Prostate gland (tissue), 2 donors: ENCODE measurements at regions not wholly inside any gene's neighbourhood (a gene's known extent, or its start where the extent isn't known, plus 50 kb on each side); places are given as distances from the start of the nearest gene placed in this dataset.

Experiments used
- CTCF ChIP-seq, 4 experiments: fragments of 200-600 bp in 2 of 4; fragments of 450-650 bp in 2 of 4; sonication (generic) in 2 of 4; IDR thresholded peaks; 1 replicate in 3 of 4; 2 replicates in 1 of 4; pipeline ENCODE4 v1.5.1; 2016 to 2019; ENCODE audit warnings: antibody characterized with exemption in 4 of 4, mild to moderate bottlenecking in 2 of 4, moderate library complexity in 2 of 4
- POLR2A ChIP-seq: fragments of 450-650 bp; IDR thresholded peaks from one replicate; pipeline ENCODE4 v1.6.1; 2016; ENCODE audit warnings: antibody characterized with exemption, mild to moderate bottlenecking
- POLR2AphosphoS5 ChIP-seq: sonication (generic); formaldehyde crosslinking; IDR thresholded peaks from one replicate; pipeline ENCODE4 v1.6.1; 2017; ENCODE audit warnings: antibody characterized with exemption

- TF ChIP-seq CTCF (IDR thresholded peaks at IDR 0.05) (no peak), POLR2AphosphoS5 (no peak), POLR2A (no peak)
Measured at GRCh38 chr9:7607421-7607820, 192.2 kb downstream of the DMAC1 start.
